ENCODE measurements at regions not wholly inside any gene's neighbourhood (a gene's known extent, or its start where the extent isn't known, plus 50 kb on each side); places are given as distances from the start of the nearest gene placed in this dataset.

DNA sequence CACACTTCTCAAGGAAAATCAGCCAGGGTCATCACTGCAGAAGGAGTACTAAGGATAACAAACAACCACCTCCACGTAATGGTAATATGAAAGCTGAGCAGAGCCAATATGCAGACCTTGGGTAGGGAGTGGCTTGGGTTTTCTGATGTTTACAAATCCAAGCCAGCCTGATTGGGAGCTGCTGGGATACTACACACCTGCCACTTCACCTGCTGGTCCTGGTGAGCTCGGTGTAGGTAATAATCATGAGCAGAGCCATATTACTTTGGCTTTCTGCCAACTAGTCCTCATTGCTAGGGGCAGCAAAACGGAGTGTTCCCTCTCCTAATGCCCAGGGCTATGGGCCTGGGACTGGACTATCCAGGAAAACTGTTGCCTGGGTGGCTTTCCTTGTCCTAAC, 433.5 kb upstream of the PPP2R3A start:
- TF ChIP-seq, protein P1, sequence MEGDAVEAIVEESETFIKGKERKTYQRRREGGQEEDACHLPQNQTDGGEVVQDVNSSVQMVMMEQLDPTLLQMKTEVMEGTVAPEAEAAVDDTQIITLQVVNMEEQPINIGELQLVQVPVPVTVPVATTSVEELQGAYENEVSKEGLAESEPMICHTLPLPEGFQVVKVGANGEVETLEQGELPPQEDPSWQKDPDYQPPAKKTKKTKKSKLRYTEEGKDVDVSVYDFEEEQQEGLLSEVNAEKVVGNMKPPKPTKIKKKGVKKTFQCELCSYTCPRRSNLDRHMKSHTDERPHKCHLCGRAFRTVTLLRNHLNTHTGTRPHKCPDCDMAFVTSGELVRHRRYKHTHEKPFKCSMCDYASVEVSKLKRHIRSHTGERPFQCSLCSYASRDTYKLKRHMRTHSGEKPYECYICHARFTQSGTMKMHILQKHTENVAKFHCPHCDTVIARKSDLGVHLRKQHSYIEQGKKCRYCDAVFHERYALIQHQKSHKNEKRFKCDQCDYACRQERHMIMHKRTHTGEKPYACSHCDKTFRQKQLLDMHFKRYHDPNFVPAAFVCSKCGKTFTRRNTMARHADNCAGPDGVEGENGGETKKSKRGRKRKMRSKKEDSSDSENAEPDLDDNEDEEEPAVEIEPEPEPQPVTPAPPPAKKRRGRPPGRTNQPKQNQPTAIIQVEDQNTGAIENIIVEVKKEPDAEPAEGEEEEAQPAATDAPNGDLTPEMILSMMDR (conservative IDR thresholded peaks at IDR 0.05; ENCODE audit: low read length), result no peak
- no peak for TF ChIP-seq EZH2phosphoT487 (IDR thresholded peaks at IDR 0.05; ENCODE audit: borderline replicate concordance)

Data from Loucy (cell line).